ENCODE measurements at regions not wholly inside any gene's neighbourhood (a gene's known extent, or its start where the extent isn't known, plus 50 kb on each side); places are given as distances from the start of the nearest gene placed in this dataset.

DNA sequence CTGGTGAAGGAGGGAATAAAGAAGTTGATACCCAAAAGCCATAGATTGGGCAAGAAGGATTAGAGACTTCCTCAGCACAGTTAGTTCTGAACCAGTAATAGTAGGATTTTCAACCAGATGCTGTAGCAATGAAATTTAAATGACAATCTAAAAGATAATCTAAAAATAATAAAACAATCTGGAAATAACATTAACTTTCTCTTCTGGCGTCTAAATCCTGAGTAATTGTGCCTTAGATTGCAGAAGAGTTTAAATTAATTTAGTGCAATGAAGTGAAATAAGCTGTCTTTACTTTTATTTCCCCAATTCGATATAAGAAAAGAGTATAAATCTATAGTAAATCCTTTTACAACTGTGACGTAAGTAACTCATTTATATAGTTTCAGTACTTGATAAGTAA is 186.8 kb upstream of the DOK6 start:
- ChIA-PET CTCF (no interaction called here), POLR2A (no interaction called here)

DNA sequence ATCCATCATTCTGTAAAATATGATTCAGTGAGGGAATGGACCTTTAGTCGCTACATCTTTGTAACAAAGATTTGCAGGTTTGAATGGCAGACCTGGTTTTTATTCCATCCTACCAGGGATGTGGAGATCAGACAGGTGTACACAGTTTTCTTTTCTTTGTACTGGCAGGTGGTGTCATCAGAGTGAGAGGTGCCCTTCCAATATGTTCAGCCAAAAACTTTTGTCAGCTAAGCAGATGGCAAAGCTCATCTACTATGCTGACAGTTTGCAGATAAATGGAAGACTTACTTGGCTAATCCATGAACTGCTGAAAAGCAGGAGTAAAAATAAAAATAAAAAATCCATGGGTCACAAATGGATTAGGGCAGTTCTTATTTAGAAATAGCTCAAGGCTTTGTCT is 185.5 kb upstream of the DOK6 start:
- ChIA-PET POLR2A (no interaction called here), CTCF (no interaction called here)

DNA sequence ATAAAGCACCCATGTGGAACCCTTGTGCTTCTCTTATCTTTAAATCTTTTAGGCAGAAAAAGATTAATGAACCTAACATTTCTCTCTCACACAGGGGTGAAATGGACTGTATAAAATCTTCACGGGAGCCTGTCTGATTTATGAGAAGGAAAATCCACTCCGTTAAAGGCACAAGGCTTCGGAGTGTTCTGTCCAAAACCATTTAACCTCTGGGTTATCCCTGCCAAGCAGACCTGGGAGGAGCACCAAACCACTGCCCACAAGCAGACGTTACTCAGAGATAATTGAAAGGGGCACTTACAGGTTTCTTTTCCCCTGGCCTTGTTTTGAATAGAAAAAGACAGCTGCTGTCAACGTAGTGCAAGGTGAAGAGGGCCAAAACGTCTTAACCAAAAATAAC is 184.4 kb upstream of the DOK6 start:
- ChIA-PET CTCF (no interaction called here), POLR2A (no interaction called here)

DNA sequence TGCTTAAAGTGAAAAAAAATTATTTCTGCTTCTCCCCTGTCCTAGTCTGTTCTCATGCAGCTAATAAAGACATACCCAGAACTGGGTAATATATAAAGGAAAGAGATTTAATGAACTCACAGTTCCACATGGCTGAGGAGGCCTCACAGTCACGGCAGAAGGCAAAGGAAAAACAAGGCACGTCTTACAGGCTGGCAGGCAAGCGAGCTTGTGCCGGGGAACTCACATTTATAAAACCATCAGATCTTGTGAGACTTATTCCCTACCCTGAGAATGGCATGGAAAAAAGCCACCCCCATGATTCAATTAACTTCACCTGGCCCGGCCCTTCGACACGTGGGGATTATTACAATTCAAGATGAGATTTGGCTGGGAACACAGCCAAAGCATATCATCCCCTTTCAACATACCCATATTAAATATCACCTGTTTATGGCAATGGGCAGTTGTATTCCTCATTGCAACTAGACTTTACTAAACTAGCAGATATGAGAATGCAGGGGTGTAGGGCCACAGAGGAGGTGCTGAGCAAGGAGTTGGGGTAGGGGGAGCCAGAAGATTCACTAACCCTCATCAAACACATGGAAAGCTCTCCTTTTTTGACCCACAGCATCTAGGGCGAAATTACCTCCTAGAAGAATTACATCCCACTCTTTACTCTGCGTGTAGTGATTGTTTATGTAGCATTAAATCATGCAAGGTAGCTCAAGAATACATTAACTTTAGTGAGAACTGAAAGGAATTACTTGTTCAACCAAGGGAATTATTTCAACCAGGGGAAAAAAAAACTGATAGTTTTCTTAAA is 183.3 kb upstream of the DOK6 start:
- POLR2A ChIA-PET: no interaction called here
- CTCF ChIA-PET: no interaction called here

DNA sequence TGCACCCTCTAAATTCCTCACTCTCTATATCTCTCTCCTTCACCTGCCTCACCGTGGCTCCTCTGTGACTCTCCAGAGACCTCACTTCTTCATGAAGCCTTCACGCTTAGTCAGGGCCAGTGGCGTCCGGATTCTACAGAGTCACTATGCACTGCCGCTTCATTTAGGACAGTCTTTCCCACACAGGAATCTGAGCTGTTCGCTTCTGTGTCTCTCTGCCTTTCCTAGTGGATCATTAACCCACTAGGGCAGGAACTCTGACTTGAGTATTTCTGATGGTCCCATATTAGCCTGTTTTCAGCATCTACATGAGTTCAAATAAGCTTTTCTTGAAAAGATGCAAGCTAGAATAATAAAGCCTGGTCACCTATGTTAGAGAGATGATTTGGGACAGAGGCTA is 180.2 kb upstream of the DOK6 start:
- CTCF ChIA-PET: no interaction called here
- POLR2A ChIA-PET: no interaction called here

DNA sequence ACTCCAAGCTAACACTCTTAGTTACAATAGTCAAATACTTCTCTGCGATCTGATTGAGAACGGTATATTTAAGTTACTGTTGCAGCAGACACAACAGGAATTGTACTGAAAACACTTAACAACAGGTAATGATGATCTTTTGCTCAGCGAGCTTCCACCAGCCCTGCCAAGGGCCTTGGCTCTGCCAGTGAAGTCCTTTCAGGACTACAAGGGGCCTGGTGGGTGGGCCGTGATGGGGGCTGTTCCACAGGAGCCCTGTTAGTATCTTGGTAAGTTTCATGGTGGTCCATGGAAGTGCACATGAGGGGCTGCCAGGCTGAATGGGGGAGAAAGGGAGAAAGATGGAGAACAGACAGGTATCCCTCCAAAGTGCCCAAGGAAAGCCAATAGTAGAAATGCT is 178.6 kb upstream of the DOK6 start:
- CTCF ChIA-PET: no interaction called here
- POLR2A ChIA-PET: no interaction called here

DNA sequence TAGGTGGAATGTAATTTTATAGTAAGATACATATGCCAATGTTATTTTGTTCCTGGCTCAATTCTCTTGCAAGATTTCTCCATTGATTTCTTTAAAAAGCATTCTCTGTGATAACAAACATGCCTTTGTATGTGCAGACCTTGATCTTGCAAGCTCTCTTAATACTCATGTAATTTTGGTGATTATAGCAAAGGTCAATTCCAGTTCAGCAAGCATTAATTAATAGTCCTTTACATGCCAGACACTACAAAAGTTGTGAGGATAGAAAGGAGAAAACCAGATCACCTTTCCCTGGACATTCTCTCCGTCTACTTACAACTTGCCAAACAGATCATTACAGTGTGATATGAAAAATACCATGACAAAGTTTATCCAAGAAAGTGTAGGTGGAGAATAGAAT is 173.7 kb upstream of the DOK6 start:
- CTCF ChIA-PET: no interaction called here
- POLR2A ChIA-PET: no interaction called here

DNA sequence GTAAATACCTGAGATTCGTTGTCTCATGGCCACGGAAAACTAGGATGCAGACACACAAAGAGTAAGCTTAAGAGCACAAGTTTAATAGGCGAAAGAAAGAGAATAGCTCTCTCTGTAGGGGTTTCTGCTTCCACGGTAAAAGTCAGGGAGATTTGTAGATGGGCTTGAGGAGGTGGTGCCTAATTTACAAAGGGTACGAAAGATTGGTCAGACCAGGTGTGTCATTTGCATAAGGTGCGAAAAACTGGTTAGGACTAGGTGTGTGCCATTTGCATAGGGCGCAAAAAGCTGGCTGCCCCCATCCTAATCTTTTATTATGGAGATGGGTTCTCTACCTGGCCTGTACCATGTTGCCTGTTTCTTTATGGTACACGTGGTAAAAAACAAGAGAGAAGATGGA is 170.5 kb upstream of the DOK6 start:
- CTCF ChIA-PET: no interaction called here
- POLR2A ChIA-PET: no interaction called here

DNA sequence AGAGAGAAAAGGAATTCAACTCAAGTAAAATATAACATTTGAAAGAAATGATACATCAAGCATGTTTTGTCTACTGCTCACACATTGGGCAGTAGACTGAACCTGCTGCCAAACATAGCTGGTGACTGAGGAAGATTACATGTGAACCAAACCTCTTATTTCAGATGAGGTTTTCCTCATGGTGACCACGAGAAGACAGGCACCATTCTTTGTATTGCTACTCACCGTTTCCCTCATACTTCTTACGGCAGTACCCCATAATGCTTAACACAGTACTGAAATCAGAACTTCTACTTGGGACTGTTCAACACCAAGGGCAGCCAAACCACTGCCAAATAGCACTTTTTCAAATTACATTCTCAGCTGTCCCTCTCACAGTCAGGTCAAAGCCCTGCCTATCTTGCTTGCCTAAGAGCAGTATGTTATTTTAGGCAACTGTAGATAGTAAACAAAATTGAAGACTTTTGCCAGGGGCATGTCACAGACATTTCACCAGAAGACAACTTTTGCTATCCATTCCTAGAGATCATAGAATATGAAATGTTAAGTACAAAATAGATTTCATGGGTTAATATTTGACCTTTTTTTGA is 167.1 kb upstream of the DOK6 start:
- ChIA-PET CTCF (no interaction called here), POLR2A (no interaction called here)

DNA sequence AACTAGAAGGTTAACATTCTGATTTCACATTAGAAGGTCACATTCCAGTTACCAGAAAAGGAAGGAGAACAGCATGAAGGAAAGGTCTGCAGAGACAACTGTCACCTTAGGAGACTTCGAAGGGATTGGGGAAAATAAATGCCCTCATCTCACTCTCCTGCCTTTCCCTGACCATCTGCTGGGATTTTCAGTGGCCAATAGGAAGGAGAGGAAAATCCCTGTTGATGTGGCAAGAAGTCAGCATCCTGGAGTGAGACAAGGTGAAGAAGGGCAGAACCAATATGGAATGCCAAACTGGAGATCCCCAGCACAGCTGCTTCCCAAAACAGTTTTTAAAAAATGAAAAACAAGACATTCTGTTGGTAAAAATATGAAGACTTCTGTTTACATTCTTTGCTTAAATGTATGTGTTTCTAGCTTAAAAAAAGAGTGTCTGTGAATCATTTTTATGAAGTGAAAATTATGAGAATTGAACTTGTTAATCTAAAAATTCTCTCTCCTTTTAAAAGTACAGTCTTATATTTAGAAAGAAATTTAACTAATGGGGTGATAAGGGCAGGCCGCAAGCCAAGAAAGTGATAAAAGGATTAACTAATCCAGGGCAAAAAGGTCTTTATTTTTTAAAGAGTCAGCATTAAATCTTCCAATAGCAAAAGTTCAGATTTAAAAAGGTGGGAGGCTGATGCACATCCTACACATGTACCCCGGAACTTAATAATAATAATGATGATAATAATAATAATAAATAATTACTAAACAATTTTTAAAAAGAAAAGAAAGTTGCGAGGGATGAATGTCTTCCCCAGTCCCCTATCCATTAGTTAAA is 160.6 kb upstream of the DOK6 start:
- POLR2A ChIA-PET: no interaction called here
- CTCF ChIA-PET: no interaction called here

DNA sequence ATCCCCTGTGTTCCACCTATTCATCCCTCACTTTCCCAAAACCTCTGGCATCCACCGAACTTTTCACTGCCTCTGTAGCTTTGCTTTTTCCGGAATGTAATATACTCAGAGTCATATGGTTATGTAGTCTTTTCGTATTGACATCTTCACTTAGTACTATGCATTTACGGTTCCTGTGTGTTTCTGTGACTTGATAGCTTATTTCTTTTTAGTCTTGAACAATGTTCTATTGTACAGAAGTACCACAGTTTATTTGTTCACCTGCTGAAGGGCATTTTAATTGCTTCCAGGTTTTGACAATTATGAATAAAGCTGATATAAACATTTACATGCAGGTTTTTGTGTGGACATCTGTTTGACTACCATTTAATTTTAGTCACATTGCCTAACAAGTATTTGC is 154.7 kb upstream of the DOK6 start:
- CTCF ChIA-PET: no interaction called here
- POLR2A ChIA-PET: no interaction called here

DNA sequence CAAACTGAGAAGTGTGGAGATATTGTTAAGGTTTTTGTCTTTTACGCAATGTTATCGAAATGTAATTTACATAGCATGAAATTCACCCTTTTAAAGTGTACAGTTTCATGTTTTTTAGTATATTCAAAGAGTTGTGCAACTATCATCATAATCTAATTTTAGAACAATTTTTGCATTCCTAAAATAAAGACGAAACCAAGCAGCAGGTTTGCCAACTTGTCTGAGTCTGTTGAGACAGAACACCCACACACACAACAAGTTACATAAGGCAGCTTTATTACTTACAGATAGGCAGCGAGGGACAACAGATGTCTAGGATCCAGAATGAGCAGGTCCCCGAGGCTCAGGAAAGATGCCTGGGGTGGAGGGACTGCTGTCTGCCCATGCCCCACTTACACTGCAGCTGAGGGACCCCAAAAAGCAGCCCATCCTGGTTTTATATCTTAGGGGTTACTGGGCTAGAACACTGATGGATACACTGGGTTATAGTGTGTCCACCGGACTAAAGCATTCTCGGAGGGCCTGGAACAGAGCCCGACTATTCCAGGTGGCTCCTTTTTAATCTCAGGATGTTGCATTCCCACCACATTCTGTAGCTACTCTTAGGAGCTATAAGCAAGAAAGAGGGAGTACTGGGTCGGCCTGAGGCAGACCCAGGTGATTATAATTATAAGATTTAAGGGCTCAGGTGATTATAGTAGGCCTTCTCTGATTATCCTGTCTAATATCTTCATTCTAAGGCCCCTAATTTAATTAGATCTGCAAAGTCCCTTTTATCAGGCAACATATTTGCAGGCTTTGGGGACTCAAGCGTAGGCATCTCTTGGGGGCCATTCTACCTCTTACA is 150.2 kb upstream of the DOK6 start:
- POLR2A ChIA-PET: no interaction called here
- CTCF ChIA-PET: no interaction called here

DNA sequence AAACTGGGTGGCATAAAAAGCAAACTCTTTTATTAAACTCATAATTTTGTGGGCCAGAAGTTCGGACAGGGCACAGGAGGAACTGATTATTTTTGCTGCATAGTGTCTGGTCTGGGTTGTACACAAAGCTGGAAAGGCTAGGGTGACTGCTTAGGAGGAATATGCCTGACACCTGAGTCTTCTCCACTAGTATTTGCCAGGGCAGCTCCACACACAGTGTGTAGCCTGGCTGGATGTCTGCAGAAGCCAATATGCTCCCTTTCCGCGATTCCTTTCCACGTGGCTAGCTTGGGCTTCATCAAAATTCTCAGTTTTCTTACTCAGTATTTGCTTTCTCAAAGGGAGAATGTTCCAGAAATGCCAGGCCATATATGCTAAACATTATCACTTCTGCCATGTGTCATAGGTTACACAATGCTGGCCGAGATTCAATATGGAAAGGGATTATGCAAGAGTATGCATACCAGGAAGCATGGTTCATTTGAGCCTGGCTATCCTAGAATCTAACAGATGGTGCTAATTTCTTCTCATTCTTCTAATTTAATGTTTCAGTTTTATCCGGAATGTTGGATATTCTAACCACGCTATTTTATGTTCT is 142.7 kb upstream of the DOK6 start:
- ChIA-PET CTCF (no interaction called here), POLR2A (no interaction called here)

DNA sequence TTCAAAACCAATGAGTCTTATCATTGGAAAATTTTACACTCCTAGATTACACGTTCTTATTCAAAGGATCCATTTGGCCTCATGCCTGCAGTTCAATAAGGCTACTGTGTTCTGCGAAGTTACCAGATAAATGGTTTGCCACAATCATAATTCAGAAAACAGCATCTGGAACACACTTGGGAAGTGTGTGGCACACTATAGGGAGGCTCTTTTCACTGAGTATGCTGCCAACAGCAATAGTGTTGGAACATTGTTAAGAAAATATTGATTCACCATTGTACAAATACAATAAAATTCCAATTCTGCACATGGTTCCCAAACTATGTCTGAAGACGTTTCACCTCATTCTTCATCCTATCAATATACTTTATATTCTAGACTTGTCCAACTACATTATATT is 141.4 kb upstream of the DOK6 start:
- CTCF ChIA-PET: no interaction called here

DNA sequence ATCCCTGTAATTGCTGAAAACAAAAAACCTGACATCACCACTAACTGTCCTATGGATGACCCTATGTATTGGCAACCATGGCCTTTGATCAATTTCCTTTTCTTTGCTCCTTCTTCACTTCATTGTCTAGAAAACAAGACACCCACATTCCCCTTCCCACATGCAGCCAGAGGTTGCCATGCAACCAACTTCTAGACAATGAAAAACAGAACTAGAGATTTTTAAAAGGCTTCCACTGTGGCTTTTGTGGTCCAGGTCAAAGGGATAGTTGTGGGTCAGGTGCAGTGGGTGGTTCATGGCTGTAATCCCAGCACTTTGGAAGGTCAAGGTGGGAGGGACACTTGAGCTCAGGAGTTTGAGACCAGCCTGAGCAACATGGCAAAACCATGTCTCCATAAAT is 139.3 kb upstream of the DOK6 start:
- ChIA-PET CTCF (no interaction called here), POLR2A (no interaction called here)

More for the DNA sequence above, 141.4 kb upstream of the DOK6 start:
- POLR2A ChIA-PET: no interaction called here

DNA sequence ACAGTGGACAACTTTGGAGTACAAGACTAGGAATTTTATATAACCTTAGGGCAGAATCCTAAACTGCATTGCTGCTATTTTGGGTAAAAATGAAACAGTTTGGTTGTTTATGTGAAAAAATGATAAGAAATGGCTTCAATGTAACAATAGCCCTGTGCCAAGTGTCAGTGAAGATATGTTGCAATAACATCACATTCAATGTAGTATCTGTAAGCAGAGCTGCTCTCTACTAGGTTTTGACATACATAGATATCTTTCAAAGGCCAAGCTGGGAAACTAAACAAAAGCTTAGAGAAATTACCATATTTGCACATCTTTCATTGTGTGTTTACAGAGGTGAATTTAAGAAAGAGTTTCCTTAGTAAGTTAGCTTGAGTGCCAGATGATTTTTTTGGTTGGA is 135.0 kb upstream of the DOK6 start:
- POLR2A ChIA-PET: no interaction called here
- CTCF ChIA-PET: no interaction called here

DNA sequence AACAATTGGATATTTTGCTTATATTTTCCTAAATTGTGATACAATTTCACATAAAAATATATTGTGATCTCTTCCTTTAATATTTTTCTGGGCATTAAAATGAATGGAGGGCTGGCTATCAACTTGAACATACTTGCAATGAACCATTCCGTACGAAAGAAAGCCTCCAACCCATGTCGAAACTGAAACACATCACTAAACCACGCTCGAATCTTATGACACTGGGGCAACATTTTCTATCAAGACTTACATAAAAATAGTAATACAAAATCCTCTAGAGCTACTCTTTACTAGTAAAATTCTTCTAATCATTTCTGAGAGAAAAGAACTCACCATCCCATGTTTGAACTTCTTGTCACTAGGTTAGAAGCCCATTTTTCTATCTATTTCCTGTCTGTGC is 132.8 kb upstream of the DOK6 start:
- ChIA-PET CTCF (no interaction called here), POLR2A (no interaction called here)

DNA sequence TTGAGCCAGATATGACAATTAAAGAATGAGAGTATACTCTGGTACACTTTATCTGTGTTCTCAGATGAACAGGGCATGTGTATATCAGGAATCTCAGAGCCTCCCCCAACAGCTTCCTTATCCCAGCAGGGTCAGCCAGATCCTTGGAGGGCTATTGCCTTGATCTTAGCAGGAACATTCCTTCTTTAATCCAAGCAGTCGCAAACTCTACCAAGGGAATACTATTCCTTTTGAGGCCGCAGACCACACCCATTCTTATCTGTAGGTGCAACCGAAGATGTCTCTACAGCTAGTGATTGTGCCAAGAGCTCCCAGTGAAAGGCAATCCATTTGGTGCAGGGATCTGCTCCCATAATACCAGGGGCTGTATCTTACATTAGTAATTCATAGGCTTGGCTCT is 118.3 kb upstream of the DOK6 start:
- ChIA-PET CTCF (no interaction called here), POLR2A (no interaction called here)

DNA sequence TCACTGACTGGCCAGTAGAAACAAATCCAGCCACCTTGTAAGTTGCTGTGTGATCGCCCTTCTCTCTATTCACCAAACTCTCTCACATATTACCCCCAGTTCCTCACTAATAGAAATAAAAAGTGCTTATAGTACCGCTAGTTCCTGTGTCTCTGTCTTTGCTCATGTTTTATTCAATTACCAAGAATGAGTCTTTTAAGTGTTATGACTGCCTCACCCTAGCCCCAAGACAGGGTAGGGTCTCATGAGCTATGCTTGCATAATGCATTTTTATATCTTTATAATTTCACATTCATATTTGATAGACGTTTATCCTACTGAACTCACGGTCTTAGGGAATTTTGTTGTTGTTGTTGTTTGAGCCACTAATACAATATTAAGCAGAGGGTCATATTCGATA is 109.6 kb upstream of the DOK6 start:
- ChIA-PET CTCF (no interaction called here), POLR2A (no interaction called here)

DNA sequence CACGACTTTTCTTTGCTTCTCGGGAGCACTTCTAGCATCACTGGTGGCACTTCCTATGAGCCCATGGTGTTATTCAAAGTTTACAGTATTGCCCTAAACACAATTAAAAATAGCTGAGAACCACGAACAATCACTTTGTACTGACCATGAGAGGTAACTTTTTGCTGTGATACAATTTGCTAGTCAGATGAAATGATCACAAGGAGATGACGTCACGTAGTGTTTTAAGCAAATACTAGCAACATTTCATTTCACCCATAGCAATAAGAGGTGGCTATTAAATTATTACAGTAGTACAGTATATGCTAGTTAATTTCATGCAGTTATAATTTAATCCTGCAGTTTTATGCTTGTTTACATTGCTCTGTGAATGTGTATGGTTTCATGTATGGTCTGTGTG is 108.9 kb upstream of the DOK6 start:
- CTCF ChIA-PET: no interaction called here
- POLR2A ChIA-PET: no interaction called here

Measured in activated CD8-positive, alpha-beta memory T cell treated with anti-CD3 and anti-CD28 coated beads for 36 hours (primary cell).